Thoracic aorta (tissue), 2 donors: ENCODE measurements at regions not wholly inside any gene's neighbourhood (a gene's known extent, or its start where the extent isn't known, plus 50 kb on each side); places are given as distances from the start of the nearest gene placed in this dataset.

Experiments
- ATAC-seq: fragments of 150-250 bp; one replicate; pipeline ENCODE4 v1.8.0; 2017; ENCODE audit warnings: low read depth; ENCODE audit not compliant: insufficient number of reproducible peaks, low FRiP score
- DNase-seq: peaks from one replicate; pipeline ENCODE4 v3.0.0-alpha.2; 2020; ENCODE audit warnings: low spot score
- H3K27ac ChIP-seq, 2 donors: fragments of 200-600 bp; sonication (generic); 1 replicate in 1 of 2; 2 replicates in 1 of 2; pipeline ENCODE4 v1.5.1; 2016; ENCODE audit warnings: mild to moderate bottlenecking in 2 of 2, moderate library complexity in 2 of 2
- H3K27me3 ChIP-seq: fragments of 200-600 bp; sonication (generic); replicated peaks from 2 replicates; pipeline ENCODE4 v1.6.0; 2016; ENCODE audit warnings: mild to moderate bottlenecking; ENCODE audit not compliant: insufficient read depth
- H3K36me3 ChIP-seq: fragments of 200-600 bp; sonication (generic); one replicate; pipeline ENCODE4 v1.5.1; 2016
- H3K4me1 ChIP-seq, 2 donors: fragments of 200-600 bp; sonication (generic); 1 replicate in 1 of 2; 2 replicates in 1 of 2; pipeline versions ENCODE4 v1.5.1 to v1.6.0; 2016; ENCODE audit warnings: low read depth in 2 of 2, mild to moderate bottlenecking in 1 of 2; ENCODE audit not compliant: control insufficient read depth in 1 of 2
- H3K4me3 ChIP-seq: fragments of 200-600 bp; sonication (generic); 2 replicates; pipeline ENCODE4 v1.5.1; 2016; ENCODE audit warnings: mild to moderate bottlenecking
- H3K9me3 ChIP-seq: fragments of 200-600 bp; sonication (generic); 2 replicates; pipeline ENCODE4 v1.5.1; 2016
- CTCF ChIP-seq: fragments of 200-600 bp; sonication (generic); IDR thresholded peaks from one replicate; pipeline ENCODE4 v1.5.1; 2019; ENCODE audit warnings: antibody characterized with exemption

DNA sequence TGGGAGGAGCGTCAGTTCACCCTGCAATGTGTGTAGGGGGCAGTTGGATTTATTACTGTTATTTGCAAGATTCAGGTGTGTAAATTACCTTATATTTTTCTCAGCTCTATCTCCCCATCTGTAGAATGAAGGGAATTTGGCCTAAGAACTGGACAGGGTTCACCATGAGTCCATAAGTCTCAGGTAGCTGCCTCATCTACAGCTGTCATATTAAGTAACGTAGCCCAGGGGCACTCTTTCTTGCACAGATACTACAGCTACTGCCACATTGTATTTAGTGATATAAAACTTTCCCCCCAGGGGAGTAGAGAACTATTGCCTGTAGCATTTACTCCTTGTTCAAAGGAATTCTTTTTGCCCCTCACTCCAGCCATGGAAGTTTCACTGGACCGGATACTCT lies 301.4 kb upstream of the ZNF608 start:
- no peak overlapping the region for H3K27ac ChIP-seq
- DNase-seq (no peak), ATAC-seq (no peak)
- no peaks in the 10 kb centered on the region for H3K36me3 ChIP-seq
- H3K4me1 ChIP-seq, result peaks cover 4 to 17% of the 10 kb centered on the region in 2 donors
- H3K9me3 ChIP-seq, result no peaks in the 10 kb centered on the region
- H3K27me3 ChIP-seq, result no peaks in the 10 kb centered on the region
- H3K4me3 ChIP-seq, result no peak overlapping the region
- no peak for TF ChIP-seq CTCF

DNA sequence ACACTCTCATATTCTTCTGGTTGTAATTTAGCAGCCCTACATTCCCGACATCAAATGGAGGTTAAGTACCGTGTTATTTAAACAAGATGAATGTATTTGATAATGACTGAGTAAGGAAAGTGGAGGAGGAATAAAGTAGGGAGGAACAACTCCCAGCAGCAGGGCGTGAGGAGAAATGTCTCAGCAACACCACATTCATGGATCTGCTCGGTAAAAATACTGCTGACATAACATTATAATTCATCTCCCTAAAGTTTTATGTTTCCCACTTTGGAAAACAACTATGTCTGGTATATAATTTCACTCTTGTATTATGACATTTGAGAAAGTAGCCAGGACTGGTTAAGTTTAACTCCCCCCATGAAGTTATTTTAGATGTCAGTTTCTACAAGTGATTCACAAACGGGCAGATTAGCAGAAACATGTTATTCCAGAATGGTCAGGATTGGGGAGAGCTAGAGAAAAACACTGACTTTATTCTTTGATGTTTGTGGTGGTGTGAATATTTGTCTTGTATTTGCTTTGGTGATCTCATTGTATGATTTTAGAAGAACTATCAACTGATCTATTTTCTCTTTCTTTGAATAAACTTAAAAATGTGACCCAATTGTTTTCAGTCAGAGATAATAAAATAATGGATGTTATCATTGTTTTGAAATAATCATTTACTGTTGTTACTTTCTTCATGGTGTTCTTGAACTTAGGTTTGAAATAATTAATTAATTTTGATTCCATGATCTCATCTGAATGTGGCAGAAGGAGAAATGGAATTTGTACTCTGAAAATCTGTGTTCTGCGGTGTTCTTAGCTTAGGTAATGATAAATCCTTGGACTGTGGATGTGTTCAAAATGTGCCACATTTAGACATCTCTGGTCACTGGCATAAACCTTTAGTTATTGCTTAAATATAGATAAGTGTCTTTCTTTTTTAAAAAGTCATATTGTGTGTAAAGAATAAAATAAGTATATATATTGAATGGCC lies 303.6 kb upstream of the ZNF608 start:
- H3K4me3 ChIP-seq, result no peak overlapping the region
- H3K27me3 ChIP-seq, result no peaks in the 10 kb centered on the region
- H3K27ac ChIP-seq, result no peak overlapping the region
- no peaks in the 10 kb centered on the region for H3K36me3 ChIP-seq
- no peaks in the 10 kb centered on the region for H3K9me3 ChIP-seq
- DNase-seq (no peak), ATAC-seq (no peak)
- TF ChIP-seq CTCF, result no peak
- H3K4me1 ChIP-seq, result no peaks in the 10 kb centered on the region

DNA sequence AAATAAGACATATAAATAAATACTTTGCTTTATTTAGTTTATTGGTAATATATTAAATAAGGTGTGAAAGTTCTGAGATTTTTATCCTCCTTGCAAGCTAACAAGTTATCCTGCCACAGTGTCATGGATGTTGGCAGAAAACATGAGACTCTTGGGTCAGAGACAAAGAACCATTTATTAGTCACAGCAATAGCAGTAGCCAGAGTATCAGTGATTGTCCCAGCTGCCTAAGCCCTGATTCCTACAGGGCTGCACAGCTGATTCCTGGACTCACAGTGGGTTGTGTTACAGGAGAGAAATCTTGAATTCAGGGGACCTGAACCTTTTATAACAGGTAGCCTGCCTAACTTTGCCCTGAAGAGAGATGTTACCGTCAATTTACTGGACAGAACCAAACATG lies 304.5 kb upstream of the ZNF608 start:
- no peaks in the 10 kb centered on the region for H3K27me3 ChIP-seq
- no peak for DNase-seq
- H3K9me3 ChIP-seq, result no peaks in the 10 kb centered on the region
- H3K4me1 ChIP-seq, result peaks cover 0 to under 1% of the 10 kb centered on the region in 2 donors
- no peak for ATAC-seq
- H3K27ac ChIP-seq, result no peak overlapping the region
- H3K4me3 ChIP-seq, result no peak overlapping the region
- TF ChIP-seq CTCF, result no peak
- no peaks in the 10 kb centered on the region for H3K36me3 ChIP-seq

GRCh38 chr5:125052584-125052983 lies 306.1 kb upstream of the ZNF608 start:
- H3K4me1 ChIP-seq, result peaks cover 3 to 17% of the 10 kb centered on the region in 2 donors
- TF ChIP-seq CTCF, result no peak
- H3K27ac ChIP-seq, result no peak overlapping the region
- no peak for DNase-seq
- no peak overlapping the region for H3K4me3 ChIP-seq
- H3K36me3 ChIP-seq, result no peaks in the 10 kb centered on the region
- no peaks in the 10 kb centered on the region for H3K27me3 ChIP-seq
- ATAC-seq, result no peak
- no peaks in the 10 kb centered on the region for H3K9me3 ChIP-seq

DNA sequence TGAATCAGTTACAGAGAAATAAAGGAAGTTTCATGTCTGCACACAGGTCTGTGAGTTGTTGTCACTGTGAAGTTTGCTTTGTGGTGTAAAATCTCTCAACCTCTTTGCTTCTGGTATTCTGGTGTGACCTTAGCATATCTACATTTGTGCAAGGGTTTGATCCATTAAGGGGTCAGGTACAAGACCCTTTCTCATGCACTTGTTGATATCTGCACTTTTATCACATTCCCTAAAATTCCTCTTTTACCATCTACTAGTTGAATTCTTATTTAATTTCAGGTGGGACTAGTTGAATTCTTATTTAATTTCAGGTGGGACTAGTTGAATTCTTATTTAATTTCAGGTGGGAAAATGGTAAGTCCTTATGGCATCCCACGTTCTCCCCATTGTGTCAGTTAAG lies 306.7 kb upstream of the ZNF608 start:
- no peak for ATAC-seq
- H3K9me3 ChIP-seq, result no peaks in the 10 kb centered on the region
- no peaks in the 10 kb centered on the region for H3K36me3 ChIP-seq
- H3K4me3 ChIP-seq, result no peak overlapping the region
- no peak for TF ChIP-seq CTCF
- no peak for DNase-seq
- peaks cover 3 to 18% of the 10 kb centered on the region in 2 donors for H3K4me1 ChIP-seq
- no peaks in the 10 kb centered on the region for H3K27me3 ChIP-seq
- H3K27ac ChIP-seq, result no peak overlapping the region
